Ishikawa (cell line): ENCODE measurements at regions not wholly inside any gene's neighbourhood (a gene's known extent, or its start where the extent isn't known, plus 50 kb on each side); places are given as distances from the start of the nearest gene placed in this dataset.

ENCODE experiments used
- CEBPB ChIP-seq: IDR thresholded peaks from 2 replicates; pipeline ENCODE4 v1.6.1; 2012
- EP300 ChIP-seq: IDR thresholded peaks from 2 replicates; pipeline ENCODE4 v1.6.1; 2012; ENCODE audit warnings: borderline replicate concordance
- FOXM1 ChIP-seq: IDR thresholded peaks from 2 replicates; pipeline ENCODE4 v1.6.1; 2012; ENCODE audit warnings: low read depth, borderline replicate concordance
- MAX ChIP-seq: IDR thresholded peaks from 2 replicates; pipeline ENCODE4 v1.6.1; 2012
- RAD21 ChIP-seq: IDR thresholded peaks from 2 replicates; pipeline ENCODE4 v1.6.1; 2012; ENCODE audit warnings: low read depth
- TAF1 ChIP-seq: IDR thresholded peaks from 2 replicates; pipeline ENCODE4 v1.6.1; 2012; ENCODE audit warnings: low read depth, mild to moderate bottlenecking
- YY1 ChIP-seq: IDR thresholded peaks from 2 replicates; pipeline ENCODE4 v1.6.1; 2012; ENCODE audit warnings: low read depth
- ZBTB7A ChIP-seq: IDR thresholded peaks from 2 replicates; pipeline ENCODE4 v1.6.1; 2012; ENCODE audit warnings: low read depth

DNA sequence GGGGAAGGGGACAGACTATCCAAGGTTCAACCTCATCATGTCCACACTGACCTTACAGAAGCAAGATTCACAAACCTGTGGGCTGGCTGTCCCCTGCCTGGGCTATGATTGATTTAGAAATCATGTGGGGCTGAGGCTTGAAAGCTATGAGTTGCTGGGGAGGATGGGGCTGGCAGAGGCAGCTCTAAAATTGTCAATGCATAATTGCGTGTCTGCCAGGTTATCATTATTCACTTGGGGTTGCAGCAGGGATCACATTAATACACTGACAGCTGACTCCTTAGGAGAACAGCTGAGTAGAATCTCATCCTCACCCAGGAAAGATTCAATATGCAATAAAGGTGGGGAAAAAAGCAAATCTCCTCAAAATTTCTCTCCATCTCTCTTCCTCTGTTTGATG is 866.3 kb downstream of the CCSER2 start:
- TF ChIP-seq TAF1 (no peak), MAX (no peak), FOXM1 (no peak), CEBPB (no peak), ZBTB7A (no peak), EP300 (no peak), RAD21 (no peak), YY1 (no peak)
